H1 (cell line): ENCODE measurements at regions not wholly inside any gene's neighbourhood (a gene's known extent, or its start where the extent isn't known, plus 50 kb on each side); places are given as distances from the start of the nearest gene placed in this dataset.

Experiments
- CTCF ChIA-PET: fragments of 300-600 bp; sonication (Branson Sonifier 250); formaldehyde crosslinking; loops from one replicate; lab custom pipeline; 2021; ENCODE audit not compliant: partially characterized antibody; lab: Charles Lee
- POLR2A ChIA-PET: fragments of 300-600 bp; sonication (Branson Sonifier 250); formaldehyde crosslinking; loops from one replicate; lab custom pipeline; 2021; ENCODE audit warnings: inconsistent platforms; ENCODE audit not compliant: partially characterized antibody; lab: Charles Lee
- DNase-seq, 2 experiments: peaks; one replicate each; pipeline versions ENCODE4 v3.0.0 to v3.0.0-alpha.2; 2010 to 2022; ENCODE audit warnings: low spot score in 2 of 2, low read depth in 1 of 2, mixed read lengths in 1 of 2
- FAIRE-seq: peaks from 2 replicates; lab custom pipeline; 2011; peaks lifted over from hg19 to GRCh38; lab: Jason Lieb, UNC
- H2AFZ ChIP-seq: 2 replicates; pipeline ENCODE4 v1.8.1; 2012; ENCODE audit warnings: low read length, inconsistent platforms
- H2AK5ac ChIP-seq: 2 replicates; pipeline ENCODE4 v1.6.1; 2013; ENCODE audit warnings: low read depth, low read length
- H2BK120ac ChIP-seq: replicated peaks from 2 replicates; pipeline ENCODE3; 2013; ENCODE audit warnings: low read depth, low read length, inconsistent platforms
- H2BK12ac ChIP-seq: 2 replicates; pipeline ENCODE4 v1.6.1; 2013; ENCODE audit warnings: low read depth, low read length
- H2BK15ac ChIP-seq: 2 replicates; pipeline ENCODE4 v1.6.1; 2013; ENCODE audit warnings: low read length
- H2BK20ac ChIP-seq: 2 replicates; pipeline ENCODE4 v1.6.1; 2013; ENCODE audit warnings: low read length
- H2BK5ac ChIP-seq: 2 replicates; pipeline ENCODE4 v1.6.1; 2013; ENCODE audit warnings: low read depth, low read length
- H3K14ac ChIP-seq: 2 replicates; pipeline ENCODE4 v1.6.1; 2013; ENCODE audit warnings: inconsistent platforms; ENCODE audit not compliant: insufficient read length
- H3K18ac ChIP-seq: 2 replicates; pipeline ENCODE4 v1.6.1; 2013; ENCODE audit warnings: low read length; ENCODE audit errors: extremely low read depth
- H3K23ac ChIP-seq: 2 replicates; pipeline ENCODE4 v1.6.1; 2013; ENCODE audit warnings: inconsistent platforms; ENCODE audit not compliant: insufficient read length
- H3K23me2 ChIP-seq: 2 replicates; pipeline ENCODE4 v1.6.1; 2013; ENCODE audit warnings: low read depth, low read length
- H3K27ac ChIP-seq: 2 replicates; pipeline ENCODE4 v1.6.1; 2011; ENCODE audit warnings: low read depth, low read length, inconsistent platforms
- H3K27me3 ChIP-seq, 4 experiments: replicated peaks in 1 of 4; 1 replicate in 1 of 4; 2 replicates in 3 of 4; pipeline versions ENCODE4 v1.6.1 to v1.8.1; 2011 to 2013; ENCODE audit warnings: low read length in 3 of 4, mild to moderate bottlenecking in 3 of 4, inconsistent platforms in 2 of 4, mixed read lengths in 2 of 4, moderate library complexity in 1 of 4; ENCODE audit not compliant: control insufficient read depth in 3 of 4, insufficient read depth in 3 of 4; ENCODE audit errors: extremely low read depth in 1 of 4
- H3K36me3 ChIP-seq, 4 experiments: 2 replicates each; pipeline versions ENCODE4 v1.6.1 to v1.8.1; 2011 to 2013; ENCODE audit warnings: mild to moderate bottlenecking in 4 of 4, low read length in 3 of 4, moderate library complexity in 2 of 4, control low read depth in 1 of 4, inconsistent platforms in 1 of 4; ENCODE audit not compliant: insufficient read depth in 4 of 4, control insufficient read depth in 2 of 4
- H3K4ac ChIP-seq: replicated peaks from 2 replicates; pipeline ENCODE3; 2013; ENCODE audit warnings: low read length, low read depth, mixed read lengths, inconsistent platforms; ENCODE audit not compliant: insufficient read length
- H3K4me1 ChIP-seq, 4 experiments: replicated peaks in 1 of 4; 1 replicate in 1 of 4; 2 replicates in 3 of 4; pipeline versions ENCODE4 v1.6.1 to v1.8.1; 2011 to 2013; ENCODE audit warnings: low read length in 3 of 4, inconsistent platforms in 2 of 4, mixed read lengths in 1 of 4; ENCODE audit not compliant: insufficient read depth in 4 of 4, control insufficient read depth in 3 of 4
- H3K4me2 ChIP-seq, 2 experiments: 2 replicates each; pipeline versions ENCODE4 v1.6.1 to v1.8.1; 2011 to 2013; ENCODE audit warnings: low read depth in 2 of 2, low read length in 2 of 2, control low read depth in 1 of 2, inconsistent platforms in 1 of 2, mild to moderate bottlenecking in 1 of 2; ENCODE audit not compliant: insufficient read depth in 1 of 2
- H3K4me3 ChIP-seq, 4 experiments: fragments of 200-600, 300-600 bp in 1 of 4; sonication (generic), shearing (Covaris generic), sonication (Bioruptor Twin) in 1 of 4; 2 replicates each; pipeline versions ENCODE4 v1.5.1 to v1.8.1; 2011 to 2016; ENCODE audit warnings: low read length in 4 of 4, low read depth in 3 of 4, control low read depth in 2 of 4, inconsistent platforms in 2 of 4, mild to moderate bottlenecking in 2 of 4, mixed read lengths in 1 of 4, moderate library complexity in 1 of 4; ENCODE audit not compliant: insufficient read depth in 2 of 4; ENCODE audit errors: extremely low read depth in 1 of 4
- H3K56ac ChIP-seq: replicated peaks from 2 replicates; pipeline ENCODE3; 2013; ENCODE audit warnings: low read depth, mild to moderate bottlenecking, mixed read lengths, low read length, inconsistent platforms; ENCODE audit not compliant: insufficient read length
- H3K79me1 ChIP-seq: 2 replicates; pipeline ENCODE4 v1.6.1; 2013; ENCODE audit warnings: low read depth, low read length, control low read depth
- H3K79me2 ChIP-seq, 2 experiments: 2 replicates each; pipeline versions ENCODE4 v1.6.1 to v1.8.1; 2012 to 2013; ENCODE audit warnings: low read length in 2 of 2, mild to moderate bottlenecking in 2 of 2, inconsistent platforms in 1 of 2; ENCODE audit not compliant: insufficient read depth in 2 of 2, control insufficient read depth in 1 of 2
- H3K9ac ChIP-seq, 4 experiments: replicated peaks in 1 of 4; 1 replicate in 1 of 4; 2 replicates in 3 of 4; pipeline versions ENCODE4 v1.6.1 to v1.8.1; 2011 to 2013; ENCODE audit warnings: low read depth in 3 of 4, low read length in 3 of 4, control low read depth in 2 of 4, mild to moderate bottlenecking in 2 of 4, moderate library complexity in 2 of 4, inconsistent platforms in 1 of 4; ENCODE audit errors: extremely low read depth in 1 of 4
- H3K9me3 ChIP-seq, 2 experiments: 2 replicates each; pipeline versions ENCODE4 v1.6.1 to v1.8.1; 2012 to 2013; ENCODE audit warnings: mild to moderate bottlenecking in 2 of 2, moderate library complexity in 2 of 2, control low read depth in 1 of 2, inconsistent platforms in 1 of 2, low read depth in 1 of 2, low read length in 1 of 2, mixed read lengths in 1 of 2; ENCODE audit not compliant: insufficient read depth in 2 of 2
- H4K20me1 ChIP-seq, 2 experiments: replicated peaks in 1 of 2; 2 replicates each; pipeline versions ENCODE3 to v1.8.1; 2011 to 2013; ENCODE audit warnings: inconsistent platforms in 2 of 2, low read length in 2 of 2, mild to moderate bottlenecking in 1 of 2; ENCODE audit not compliant: insufficient read depth in 2 of 2, control insufficient read depth in 1 of 2
- H4K5ac ChIP-seq: 2 replicates; pipeline ENCODE4 v1.6.1; 2013; ENCODE audit warnings: low read length, low read depth, mixed read lengths, inconsistent platforms; ENCODE audit not compliant: insufficient read length
- H4K8ac ChIP-seq: 2 replicates; pipeline ENCODE4 v1.8.0; 2013; ENCODE audit warnings: mild to moderate bottlenecking, moderate library complexity, low read length, inconsistent platforms; ENCODE audit not compliant: insufficient read depth; ENCODE audit errors: extremely low read depth
- H4K91ac ChIP-seq: replicated peaks from 2 replicates; pipeline ENCODE3; 2013; ENCODE audit warnings: low read length, mixed read lengths, inconsistent platforms; ENCODE audit not compliant: insufficient read length
- KDM1A ChIP-seq: fragments of 200-600, 300-600 bp; sonication (generic); IDR thresholded peaks from 2 replicates; pipeline ENCODE4 v1.7.1; 2016; ENCODE audit warnings: mild to moderate bottlenecking, low read length, borderline replicate concordance
- NRF1 ChIP-seq: IDR thresholded peaks from 2 replicates; pipeline ENCODE4 v1.6.1; 2011; ENCODE audit warnings: mild to moderate bottlenecking, low read depth, low read length, improper control_type of control experiment
- POLR2A ChIP-seq, 2 experiments: IDR thresholded peaks; 1 replicate in 1 of 2; 2 replicates in 1 of 2; pipeline ENCODE4 v1.6.1; 2011; ENCODE audit warnings: low read depth in 2 of 2, low read length in 2 of 2, mild to moderate bottlenecking in 2 of 2; ENCODE audit errors: control extremely low read depth in 1 of 2
- RBBP5 ChIP-seq: IDR thresholded peaks from 2 replicates; pipeline ENCODE4 v1.7.1; 2012; ENCODE audit warnings: low read depth, mild to moderate bottlenecking, inconsistent platforms, low read length, moderate library complexity, borderline replicate concordance
- RXRA ChIP-seq: IDR thresholded peaks from 2 replicates; pipeline ENCODE4 v1.6.1; 2011; ENCODE audit warnings: low read depth, mild to moderate bottlenecking, low read length, moderate library complexity; ENCODE audit not compliant: insufficient read depth
- SP4 ChIP-seq: IDR thresholded peaks from 2 replicates; pipeline ENCODE4 v1.6.1; 2012; ENCODE audit warnings: low read length, inconsistent platforms
- TAF1 ChIP-seq: IDR thresholded peaks from 2 replicates; pipeline ENCODE4 v1.6.1; 2011; ENCODE audit warnings: mild to moderate bottlenecking, low read depth, low read length
- USF2 ChIP-seq: IDR thresholded peaks from 2 replicates; pipeline ENCODE4 v1.6.1; 2011; ENCODE audit warnings: low read length, improper control_type of control experiment
- WGBS, 2 experiments: shearing (Covaris generic) in 1 of 2; methylation state at CpG; one replicate each; pipeline versions ENCODE4 v1.1.6 to v1.1.7; 2013 to 2015; ENCODE audit warnings: low lambda C conversion rate in 2 of 2, mixed read lengths in 2 of 2, inconsistent platforms in 1 of 2, low coverage in 1 of 2, missing lambda C conversion rate in 1 of 2; ENCODE audit not compliant: insufficient replicate concordance in 2 of 2, insufficient coverage in 1 of 2, insufficient read length in 1 of 2; ENCODE audit errors: extremely low coverage in 1 of 2, missing lambda C conversion rate in 1 of 2; 5-methylcytosine and 5-hydroxymethylcytosine counted together

GRCh38 chr16:64543031-64543430, 578.8 kb downstream of the CDH11 start:
- Histone ChIP-seq H3K79me1 (no peaks in the 10 kb centered on the region), H2BK20ac (no peak overlapping the region), H3K9ac (no peak overlapping the region), H3K4ac (no peak overlapping the region), H3K14ac (no peak overlapping the region), H3K27me3 (no peaks in the 10 kb centered on the region), H3K4me3 (no peak overlapping the region), H3K4me2 (no peak overlapping the region), H4K91ac (no peak overlapping the region), H2AK5ac (no peak overlapping the region), H3K56ac (no peak overlapping the region), H4K8ac (no peak overlapping the region), H2BK15ac (no peak overlapping the region), H3K18ac (no peak overlapping the region), H2AFZ (no peak overlapping the region), H3K4me1 (no peaks in the 10 kb centered on the region), H3K79me2 (no peaks in the 10 kb centered on the region), H4K5ac (no peak overlapping the region), H3K23me2 (peaks cover 2% of the 10 kb centered on the region; the same call in 1 of the 2 replicates), H2BK120ac (no peak overlapping the region), H3K9me3 (no peaks in the 10 kb centered on the region), H2BK12ac (no peak overlapping the region), H3K23ac (no peak overlapping the region), H3K27ac (no peak overlapping the region), H3K36me3 (no peaks in the 10 kb centered on the region), H2BK5ac (no peak overlapping the region), H4K20me1 (no peaks in the 10 kb centered on the region)
- CTCF ChIA-PET, result no interaction called here
- 81% methylated on average over 1 of the region's 1 CpG; no CpG with 5 or more reads in 1 of the 2 experiments for WGBS, 2 experiments
- DNase-seq (no peak), FAIRE-seq (no peak)
- POLR2A ChIA-PET, result no interaction called here
- no peak for TF ChIP-seq NRF1
- TF ChIP-seq RBBP5, result no peak
- TF ChIP-seq USF2, result no peak
- TF ChIP-seq TAF1, result no peak
- no peak for TF ChIP-seq KDM1A
- no peak for TF ChIP-seq RXRA
- no peak for TF ChIP-seq POLR2A (IDR thresholded peaks at IDR 0.05; ENCODE audit: control extremely low read depth in 1 of 2, low read depth in 2 of 2, low read length in 2 of 2)
- no peak for TF ChIP-seq SP4
